ENCODE measurements at regions not wholly inside any gene's neighbourhood (a gene's known extent, or its start where the extent isn't known, plus 50 kb on each side); places are given as distances from the start of the nearest gene placed in this dataset.

- TF ChIP-seq CTCF (IDR thresholded peaks at IDR 0.05) = no peak
- no peak for TF ChIP-seq POLR2A (IDR thresholded peaks at IDR 0.05)
Measured at GRCh38 chr3:150161011-150161410, 190.3 kb upstream of the PFN2 start.
